ENCODE measurements at regions not wholly inside any gene's neighbourhood (a gene's known extent, or its start where the extent isn't known, plus 50 kb on each side); places are given as distances from the start of the nearest gene placed in this dataset.

DNA sequence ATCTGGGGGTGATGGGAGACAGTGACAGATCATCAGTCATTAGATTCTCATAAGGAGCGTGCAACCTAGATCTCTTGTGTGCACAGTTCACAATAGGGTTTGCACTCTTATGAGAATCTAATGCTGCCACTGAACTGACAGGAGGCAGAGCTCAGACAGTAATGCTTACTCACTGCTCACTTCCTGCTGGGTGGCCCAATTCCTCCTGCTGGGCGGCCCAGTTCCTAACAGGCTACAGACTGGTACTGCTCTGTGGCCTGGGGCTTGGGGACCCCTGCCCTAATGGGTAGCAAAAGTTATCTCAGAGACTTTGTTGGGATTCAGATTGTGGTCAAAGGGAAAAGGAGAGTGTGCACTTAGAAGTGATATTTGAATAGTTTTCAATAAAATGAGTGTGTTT is 840.1 kb upstream of the ID2 start:
- Histone ChIP-seq H3F3A (ENCODE audit: insufficient read depth, low read length, poor library complexity, severe bottlenecking) (no peaks in the 10 kb centered on the region), H3K27ac (ENCODE audit: low read length) (no peak overlapping the region), H3K4me2 (ENCODE audit: low read length) (no peak overlapping the region), H3K9me2 (ENCODE audit: insufficient read depth, low read length) (no peaks in the 10 kb centered on the region), H3K79me2 (replicated peaks; ENCODE audit: insufficient read depth, low read length) (no peaks in the 10 kb centered on the region), H3K9ac (ENCODE audit: low read length) (no peak overlapping the region), H3K4me3 (ENCODE audit: low read length) (no peak overlapping the region), H4K20me1 (ENCODE audit: insufficient read depth) (no peaks in the 10 kb centered on the region), H3K27me3 (ENCODE audit: insufficient read depth, low read depth, low read length) (no peaks in the 10 kb centered on the region), H3K36me3 (ENCODE audit: insufficient read depth, low read length) (no peaks in the 10 kb centered on the region), H3K9me3 (ENCODE audit: low read length) (no peaks in the 10 kb centered on the region), H2AFZ (ENCODE audit: low read depth, low read length) (no peak overlapping the region)
- TF ChIP-seq EZH2 (IDR thresholded peaks at IDR 0.05; ENCODE audit: borderline replicate concordance, insufficient read depth, low read length, poor library complexity, severe bottlenecking) (no peak), SMC3 (conservative IDR thresholded peaks at IDR 0.05; ENCODE audit: poor library complexity) (no peak), TAF1 (IDR thresholded peaks at IDR 0.05; ENCODE audit: low read depth) (no peak), RAD21 (conservative IDR thresholded peaks at IDR 0.05) (no peak), EP300 (conservative IDR thresholded peaks at IDR 0.05; ENCODE audit: poor library complexity, severe bottlenecking) (no peak), POLR2AphosphoS5 (IDR thresholded peaks at IDR 0.05) (no peak), MXI1 (conservative IDR thresholded peaks at IDR 0.05; ENCODE audit: poor library complexity, severe bottlenecking) (no peak)
- TF ChIP-seq, protein P1, sequence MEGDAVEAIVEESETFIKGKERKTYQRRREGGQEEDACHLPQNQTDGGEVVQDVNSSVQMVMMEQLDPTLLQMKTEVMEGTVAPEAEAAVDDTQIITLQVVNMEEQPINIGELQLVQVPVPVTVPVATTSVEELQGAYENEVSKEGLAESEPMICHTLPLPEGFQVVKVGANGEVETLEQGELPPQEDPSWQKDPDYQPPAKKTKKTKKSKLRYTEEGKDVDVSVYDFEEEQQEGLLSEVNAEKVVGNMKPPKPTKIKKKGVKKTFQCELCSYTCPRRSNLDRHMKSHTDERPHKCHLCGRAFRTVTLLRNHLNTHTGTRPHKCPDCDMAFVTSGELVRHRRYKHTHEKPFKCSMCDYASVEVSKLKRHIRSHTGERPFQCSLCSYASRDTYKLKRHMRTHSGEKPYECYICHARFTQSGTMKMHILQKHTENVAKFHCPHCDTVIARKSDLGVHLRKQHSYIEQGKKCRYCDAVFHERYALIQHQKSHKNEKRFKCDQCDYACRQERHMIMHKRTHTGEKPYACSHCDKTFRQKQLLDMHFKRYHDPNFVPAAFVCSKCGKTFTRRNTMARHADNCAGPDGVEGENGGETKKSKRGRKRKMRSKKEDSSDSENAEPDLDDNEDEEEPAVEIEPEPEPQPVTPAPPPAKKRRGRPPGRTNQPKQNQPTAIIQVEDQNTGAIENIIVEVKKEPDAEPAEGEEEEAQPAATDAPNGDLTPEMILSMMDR (IDR thresholded peaks at IDR 0.05; ENCODE audit: poor library complexity, severe bottlenecking) = no peak
- TF ChIP-seq, protein P2, sequence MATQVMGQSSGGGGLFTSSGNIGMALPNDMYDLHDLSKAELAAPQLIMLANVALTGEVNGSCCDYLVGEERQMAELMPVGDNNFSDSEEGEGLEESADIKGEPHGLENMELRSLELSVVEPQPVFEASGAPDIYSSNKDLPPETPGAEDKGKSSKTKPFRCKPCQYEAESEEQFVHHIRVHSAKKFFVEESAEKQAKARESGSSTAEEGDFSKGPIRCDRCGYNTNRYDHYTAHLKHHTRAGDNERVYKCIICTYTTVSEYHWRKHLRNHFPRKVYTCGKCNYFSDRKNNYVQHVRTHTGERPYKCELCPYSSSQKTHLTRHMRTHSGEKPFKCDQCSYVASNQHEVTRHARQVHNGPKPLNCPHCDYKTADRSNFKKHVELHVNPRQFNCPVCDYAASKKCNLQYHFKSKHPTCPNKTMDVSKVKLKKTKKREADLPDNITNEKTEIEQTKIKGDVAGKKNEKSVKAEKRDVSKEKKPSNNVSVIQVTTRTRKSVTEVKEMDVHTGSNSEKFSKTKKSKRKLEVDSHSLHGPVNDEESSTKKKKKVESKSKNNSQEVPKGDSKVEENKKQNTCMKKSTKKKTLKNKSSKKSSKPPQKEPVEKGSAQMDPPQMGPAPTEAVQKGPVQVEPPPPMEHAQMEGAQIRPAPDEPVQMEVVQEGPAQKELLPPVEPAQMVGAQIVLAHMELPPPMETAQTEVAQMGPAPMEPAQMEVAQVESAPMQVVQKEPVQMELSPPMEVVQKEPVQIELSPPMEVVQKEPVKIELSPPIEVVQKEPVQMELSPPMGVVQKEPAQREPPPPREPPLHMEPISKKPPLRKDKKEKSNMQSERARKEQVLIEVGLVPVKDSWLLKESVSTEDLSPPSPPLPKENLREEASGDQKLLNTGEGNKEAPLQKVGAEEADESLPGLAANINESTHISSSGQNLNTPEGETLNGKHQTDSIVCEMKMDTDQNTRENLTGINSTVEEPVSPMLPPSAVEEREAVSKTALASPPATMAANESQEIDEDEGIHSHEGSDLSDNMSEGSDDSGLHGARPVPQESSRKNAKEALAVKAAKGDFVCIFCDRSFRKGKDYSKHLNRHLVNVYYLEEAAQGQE (IDR thresholded peaks at IDR 0.05; ENCODE audit: borderline replicate concordance) = no peak

DNA sequence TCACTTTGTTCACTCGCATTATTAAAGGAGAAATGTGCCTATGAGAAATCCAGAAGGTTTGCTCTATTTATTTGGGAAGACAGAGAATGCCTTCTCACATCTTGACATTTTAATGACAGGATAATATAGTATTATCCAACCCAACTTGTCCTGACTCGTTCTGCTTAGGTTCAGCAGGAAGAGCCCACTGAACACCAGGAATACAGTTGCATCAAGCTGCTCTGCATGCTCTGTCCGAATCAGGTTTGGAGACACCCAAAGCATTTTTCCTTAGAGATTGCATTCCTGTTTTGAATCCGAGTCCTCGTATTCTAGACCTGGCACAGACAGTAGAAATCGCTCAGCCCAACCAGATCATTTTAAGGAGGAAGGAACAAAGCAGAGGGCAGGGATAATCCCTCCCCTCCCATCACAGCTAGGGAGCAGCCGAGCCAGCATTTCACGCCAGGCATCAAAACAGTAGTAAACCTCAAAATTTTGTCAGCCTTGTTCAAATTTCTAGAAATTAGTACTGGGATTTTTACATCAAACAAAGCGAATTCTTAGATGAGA is 837.4 kb upstream of the ID2 start:
- Histone ChIP-seq H3K27me3 (ENCODE audit: insufficient read depth, low read depth, low read length) (no peaks in the 10 kb centered on the region), H3K27ac (ENCODE audit: low read length) (no peak overlapping the region), H3K9ac (ENCODE audit: low read length) (no peak overlapping the region), H3F3A (ENCODE audit: insufficient read depth, low read length, poor library complexity, severe bottlenecking) (no peaks in the 10 kb centered on the region), H3K9me2 (ENCODE audit: insufficient read depth, low read length) (no peaks in the 10 kb centered on the region), H2AFZ (ENCODE audit: low read depth, low read length) (no peak overlapping the region), H3K4me2 (ENCODE audit: low read length) (no peak overlapping the region), H4K20me1 (ENCODE audit: insufficient read depth) (no peaks in the 10 kb centered on the region), H3K9me3 (ENCODE audit: low read length) (no peaks in the 10 kb centered on the region), H3K79me2 (replicated peaks; ENCODE audit: insufficient read depth, low read length) (no peaks in the 10 kb centered on the region), H3K36me3 (ENCODE audit: insufficient read depth, low read length) (no peaks in the 10 kb centered on the region), H3K4me3 (ENCODE audit: low read length) (no peak overlapping the region)
- TF ChIP-seq EZH2 (IDR thresholded peaks at IDR 0.05; ENCODE audit: borderline replicate concordance, insufficient read depth, low read length, poor library complexity, severe bottlenecking) (no peak), TAF1 (IDR thresholded peaks at IDR 0.05; ENCODE audit: low read depth) (no peak), SMC3 (conservative IDR thresholded peaks at IDR 0.05; ENCODE audit: poor library complexity) (no peak), EP300 (conservative IDR thresholded peaks at IDR 0.05; ENCODE audit: poor library complexity, severe bottlenecking) (no peak), POLR2AphosphoS5 (IDR thresholded peaks at IDR 0.05) (no peak), MXI1 (conservative IDR thresholded peaks at IDR 0.05; ENCODE audit: poor library complexity, severe bottlenecking) (no peak), RAD21 (conservative IDR thresholded peaks at IDR 0.05) (no peak)
- TF ChIP-seq, protein P2 (IDR thresholded peaks at IDR 0.05; ENCODE audit: borderline replicate concordance) = no peak
- TF ChIP-seq, protein P1 (IDR thresholded peaks at IDR 0.05; ENCODE audit: poor library complexity, severe bottlenecking) = no peak

Measured in neural cell (in vitro differentiated cells).